ENCODE measurements at regions not wholly inside any gene's neighbourhood (a gene's known extent, or its start where the extent isn't known, plus 50 kb on each side); places are given as distances from the start of the nearest gene placed in this dataset.
A peak's percentile ranks its signal among the peaks of the same experiment; 100 is the strongest.
"Not testable (repeated sequence)": the region's sequence is repeated elsewhere in the genome, so short reads cannot be mapped to it uniquely, and the experiment has no call there.

- no peak for DNase-seq
Observed at GRCh38 chr6:126206504-126207246, 133.2 kb upstream of the CENPW start.

GRCh38 chr6:126210398-126211075 lies 129.4 kb upstream of the CENPW start:
- no peak for DNase-seq

- DNase-seq = no peak
Observed at GRCh38 chr6:126217497-126217896, 122.4 kb upstream of the CENPW start.

GRCh38 chr6:126220901-126221300 lies 119.0 kb upstream of the CENPW start:
- DNase-seq = not testable (repeated sequence)

- DNase-seq = no peak
Observed at GRCh38 chr6:126227833-126228702, 111.8 kb upstream of the CENPW start.

GRCh38 chr6:126232671-126233070 lies 107.2 kb upstream of the CENPW start:
- peak; percentile 36 for DNase-seq

- no peak for DNase-seq
Observed at GRCh38 chr6:126233192-126233591, 106.7 kb upstream of the CENPW start.

- DNase-seq = no peak
Observed at GRCh38 chr6:126235363-126235762, 104.6 kb upstream of the CENPW start.

GRCh38 chr6:126245077-126245476 lies 94.8 kb upstream of the CENPW start:
- DNase-seq = no peak

- no peak for DNase-seq
Observed at GRCh38 chr6:126252154-126252553, 87.8 kb upstream of the CENPW start.

GRCh38 chr6:126253431-126253830 lies 86.5 kb upstream of the CENPW start:
- DNase-seq = no peak

GRCh38 chr6:126258150-126258549 lies 81.8 kb upstream of the CENPW start:
- DNase-seq = no peak

- DNase-seq = no peak
Observed at GRCh38 chr6:126261792-126262421, 78.0 kb upstream of the CENPW start.

- no peak for DNase-seq
Observed at GRCh38 chr6:126264265-126264664, 75.7 kb upstream of the CENPW start.

GRCh38 chr6:126266664-126267063 lies 73.3 kb upstream of the CENPW start:
- no peak for DNase-seq

GRCh38 chr6:126267626-126268025 lies 72.3 kb upstream of the CENPW start:
- no peak for DNase-seq

GRCh38 chr6:126268092-126268491 lies 71.8 kb upstream of the CENPW start:
- no peak for DNase-seq

- no peak for DNase-seq
Observed at GRCh38 chr6:126280287-126280686, 59.6 kb upstream of the CENPW start.

- DNase-seq = no peak
Observed at GRCh38 chr6:126285871-126286365, 54.0 kb upstream of the CENPW start.

Data from fibroblast of skin of scalp (primary cell).